HepG2 (cell line): ENCODE measurements at regions not wholly inside any gene's neighbourhood (a gene's known extent, or its start where the extent isn't known, plus 50 kb on each side); places are given as distances from the start of the nearest gene placed in this dataset.

Experiments
- FOXK1 ChIP-seq: sonication (generic); formaldehyde crosslinking; IDR thresholded peaks from 2 replicates; pipeline ENCODE4 v1.4.0; 2020; ENCODE audit warnings: low read depth, missing genetic modification reagents, borderline replicate concordance
- GLI4 ChIP-seq: sonication (generic); formaldehyde crosslinking; IDR thresholded peaks from 2 replicates; pipeline ENCODE4 v1.5.1; 2020; ENCODE audit warnings: missing genetic modification reagents, mild to moderate bottlenecking, moderate library complexity, borderline replicate concordance
- KLF12 ChIP-seq: sonication (generic); formaldehyde crosslinking; IDR thresholded peaks from 2 replicates; pipeline ENCODE4 v1.4.0; 2020; ENCODE audit warnings: missing genetic modification reagents, borderline replicate concordance
- MIXL1 ChIP-seq: IDR thresholded peaks from 2 replicates; pipeline ENCODE4 v1.6.1; 2016
- NBN ChIP-seq: fragments of 450-650 bp; conservative IDR thresholded peaks from 2 replicates; pipeline ENCODE4 v1.6.1; 2017
- NR2F2 ChIP-seq: IDR thresholded peaks from 2 replicates; pipeline ENCODE4 v1.6.1; 2012; ENCODE audit warnings: low read depth, inconsistent platforms, borderline replicate concordance
- PATZ1 ChIP-seq: sonication (generic); formaldehyde crosslinking; IDR thresholded peaks from 2 replicates; pipeline ENCODE4 v1.4.0; 2020; ENCODE audit warnings: missing genetic modification reagents
- PHF21A ChIP-seq: sonication (generic); formaldehyde crosslinking; IDR thresholded peaks from 2 replicates; pipeline ENCODE4 v1.5.0; 2020; ENCODE audit warnings: mild to moderate bottlenecking, missing genetic modification reagents
- RCOR2 ChIP-seq: IDR thresholded peaks from 2 replicates; pipeline ENCODE4 v1.6.1; 2016; ENCODE audit warnings: missing biosample characterization, missing genetic modification reagents
- SKI ChIP-seq: fragments of 450-650 bp; IDR thresholded peaks from one replicate; pipeline ENCODE4 v1.6.1; 2018; ENCODE audit warnings: mild to moderate bottlenecking; ENCODE audit not compliant: partially characterized antibody
- SKIL ChIP-seq: sonication (generic); formaldehyde crosslinking; IDR thresholded peaks from 2 replicates; pipeline ENCODE4 v1.8.0; 2022; ENCODE audit warnings: missing genetic modification reagents, mild to moderate bottlenecking, moderate library complexity, borderline replicate concordance
- SP2 ChIP-seq: sonication (generic); formaldehyde crosslinking; IDR thresholded peaks from 2 replicates; pipeline ENCODE4 v1.5.1; 2020; ENCODE audit warnings: mild to moderate bottlenecking, missing genetic modification reagents
- TBP ChIP-seq: sonication (generic); formaldehyde crosslinking; IDR thresholded peaks from 2 replicates; pipeline ENCODE4 v1.5.0; 2020; ENCODE audit warnings: missing genetic modification reagents
- TCF7L2 ChIP-seq: IDR thresholded peaks from 2 replicates; pipeline ENCODE4 v1.6.1; 2011; ENCODE audit warnings: mild to moderate bottlenecking, low read depth, low read length, moderate library complexity
- TRIM24 ChIP-seq: sonication (generic); formaldehyde crosslinking; IDR thresholded peaks from 2 replicates; pipeline ENCODE4 v1.8.0; 2022; ENCODE audit warnings: mild to moderate bottlenecking, missing genetic modification reagents
- UBTF ChIP-seq: sonication (generic); formaldehyde crosslinking; IDR thresholded peaks from 2 replicates; pipeline ENCODE4 v1.4.0; 2020; ENCODE audit warnings: mild to moderate bottlenecking, missing genetic modification reagents
- ZFP82 ChIP-seq: sonication (generic); formaldehyde crosslinking; IDR thresholded peaks from 2 replicates; pipeline ENCODE4 v1.5.1; 2020; ENCODE audit warnings: mild to moderate bottlenecking, missing genetic modification reagents, borderline replicate concordance
- ZNF263 ChIP-seq: sonication (generic); formaldehyde crosslinking; IDR thresholded peaks from 2 replicates; pipeline ENCODE4 v1.4.0; 2020; ENCODE audit warnings: missing genetic modification reagents
- ZNF552 ChIP-seq: sonication (generic); formaldehyde crosslinking; IDR thresholded peaks from 2 replicates; pipeline ENCODE4 v1.9.0; 2022; ENCODE audit warnings: missing genetic modification reagents, mild to moderate bottlenecking, borderline replicate concordance
- ZNF780A ChIP-seq: sonication (generic); formaldehyde crosslinking; IDR thresholded peaks from 2 replicates; pipeline ENCODE4 v1.8.0; 2022; ENCODE audit warnings: mild to moderate bottlenecking, missing genetic modification reagents, moderate library complexity
- ZNF800 ChIP-seq: sonication (generic); formaldehyde crosslinking; IDR thresholded peaks from 2 replicates; pipeline ENCODE4 v1.4.0; 2020; ENCODE audit warnings: missing genetic modification reagents

GRCh38 chr20:53738945-53739798 is 145.5 kb upstream of the ZNF217 start (continued):
- TF ChIP-seq SKIL (CRISPR knock-in tag) (no peak), NBN (no peak), TRIM24 (CRISPR knock-in tag) (no peak), NR2F2 (no peak), SP2 (CRISPR knock-in tag) (no peak), MIXL1 (0 out of 2 replicates have a peak, but pooled peaks have one; percentile 6), TBP (no peak), FOXK1 (CRISPR knock-in tag) (no peak), UBTF (CRISPR knock-in tag) (no peak), RCOR2 (CRISPR knock-in tag) (peak; percentile 67; the same call in 1 of the 2 replicates), SKI (no peak), GLI4 (CRISPR knock-in tag) (0 out of 2 replicates have a peak, but pooled peaks have one; percentile 14), PHF21A (CRISPR knock-in tag) (0 out of 2 replicates have a peak, but pooled peaks have one; percentile 46), ZNF552 (CRISPR knock-in tag) (no peak), TCF7L2 (no peak), ZFP82 (peak; percentile 79; the same call in 1 of the 2 replicates), KLF12 (CRISPR knock-in tag) (0 out of 2 replicates have a peak, but pooled peaks have one; percentile 4), ZNF800 (CRISPR knock-in tag) (peak; percentile 7; the same call in 1 of the 2 replicates), PATZ1 (CRISPR knock-in tag) (no peak), ZNF263 (CRISPR knock-in tag) (0 out of 2 replicates have a peak, but pooled peaks have one; percentile 16), ZNF780A (CRISPR knock-in tag) (no peak)
